GM10266 (cell line): ENCODE measurements at regions not wholly inside any gene's neighbourhood (a gene's known extent, or its start where the extent isn't known, plus 50 kb on each side); places are given as distances from the start of the nearest gene placed in this dataset.

ENCODE experiments used
- DNase-seq: peaks from one replicate; pipeline ENCODE4 v3.0.0; 2012; ENCODE audit errors: extremely low spot score
- CTCF ChIP-seq: IDR thresholded peaks from 2 replicates; pipeline ENCODE4 v1.5.1; 2012; ENCODE audit warnings: mild to moderate bottlenecking, low read depth; ENCODE audit not compliant: control insufficient read depth, insufficient read depth; ENCODE audit errors: missing control alignments

- DNase-seq: no peak
- TF ChIP-seq CTCF: no peak
Measured at GRCh38 chr20:11797156-11797555, 120.5 kb upstream of the BTBD3 start.

GRCh38 chr20:11799281-11799684 lies 118.4 kb upstream of the BTBD3 start:
- DNase-seq: no peak
- TF ChIP-seq CTCF: no peak

- DNase-seq: no peak
- no peak for TF ChIP-seq CTCF
Measured at GRCh38 chr20:11807054-11808048, 110.3 kb upstream of the BTBD3 start.

GRCh38 chr20:11808841-11809240 lies 108.9 kb upstream of the BTBD3 start:
- no peak for DNase-seq
- TF ChIP-seq CTCF: no peak

GRCh38 chr20:11810311-11811083 lies 107.2 kb upstream of the BTBD3 start:
- DNase-seq: no peak

GRCh38 chr20:11813106-11813890 lies 104.4 kb upstream of the BTBD3 start:
- DNase-seq: no peak
- no peak for TF ChIP-seq CTCF

More at GRCh38 chr20:11810311-11811083, 107.2 kb upstream of the BTBD3 start:
- TF ChIP-seq CTCF: no peak
